ENCODE measurements at regions not wholly inside any gene's neighbourhood (a gene's known extent, or its start where the extent isn't known, plus 50 kb on each side); places are given as distances from the start of the nearest gene placed in this dataset.

DNA sequence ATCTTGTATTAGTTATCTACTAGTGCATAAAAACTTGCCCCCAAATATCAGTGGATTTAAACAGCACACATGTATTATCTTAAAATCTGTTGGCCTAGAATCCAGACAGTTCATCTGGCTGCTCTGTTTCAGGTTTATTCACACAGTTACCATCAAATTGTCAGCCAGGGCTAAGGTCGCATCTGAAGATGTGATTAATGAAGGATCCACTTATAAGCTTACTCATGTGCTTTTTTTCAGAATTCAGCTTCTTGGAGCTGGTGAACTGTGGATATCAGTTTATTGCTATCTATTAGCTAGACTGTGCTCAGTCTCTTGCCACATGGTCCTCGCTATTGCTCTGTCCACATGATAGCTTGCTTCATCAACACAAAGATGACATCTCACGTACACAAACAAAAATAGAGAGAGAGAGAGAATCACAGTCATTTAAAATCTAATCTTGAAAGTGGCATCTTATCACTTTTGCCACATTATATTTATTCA is 81.5 kb downstream of the PRDM9 start:
- no peak for TF ChIP-seq OSR1 (CRISPR knock-in tag; IDR thresholded peaks at IDR 0.05)
- TF ChIP-seq, protein P1, sequence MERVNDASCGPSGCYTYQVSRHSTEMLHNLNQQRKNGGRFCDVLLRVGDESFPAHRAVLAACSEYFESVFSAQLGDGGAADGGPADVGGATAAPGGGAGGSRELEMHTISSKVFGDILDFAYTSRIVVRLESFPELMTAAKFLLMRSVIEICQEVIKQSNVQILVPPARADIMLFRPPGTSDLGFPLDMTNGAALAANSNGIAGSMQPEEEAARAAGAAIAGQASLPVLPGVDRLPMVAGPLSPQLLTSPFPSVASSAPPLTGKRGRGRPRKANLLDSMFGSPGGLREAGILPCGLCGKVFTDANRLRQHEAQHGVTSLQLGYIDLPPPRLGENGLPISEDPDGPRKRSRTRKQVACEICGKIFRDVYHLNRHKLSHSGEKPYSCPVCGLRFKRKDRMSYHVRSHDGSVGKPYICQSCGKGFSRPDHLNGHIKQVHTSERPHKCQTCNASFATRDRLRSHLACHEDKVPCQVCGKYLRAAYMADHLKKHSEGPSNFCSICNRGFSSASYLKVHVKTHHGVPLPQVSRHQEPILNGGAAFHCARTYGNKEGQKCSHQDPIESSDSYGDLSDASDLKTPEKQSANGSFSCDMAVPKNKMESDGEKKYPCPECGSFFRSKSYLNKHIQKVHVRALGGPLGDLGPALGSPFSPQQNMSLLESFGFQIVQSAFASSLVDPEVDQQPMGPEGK (CRISPR knock-in tag; IDR thresholded peaks at IDR 0.05; ENCODE audit: borderline replicate concordance) = no peak

All from SK-N-SH treated with all-trans-retinoic acid at 6 μM for 48 hours (cell line).